Midbrain (tissue), 1 donor: ENCODE measurements at regions not wholly inside any gene's neighbourhood (a gene's known extent, or its start where the extent isn't known, plus 50 kb on each side); places are given as distances from the start of the nearest gene placed in this dataset.
"Not testable (repeated sequence)": the region's sequence is repeated elsewhere in the genome, so short reads cannot be mapped to it uniquely, and the experiment has no call there.

Experiments used
- DNase-seq: peaks from one replicate; lab custom pipeline; 2025; lab: John Stamatoyannopoulos, UW

- DNase-seq = peak; percentile 14
Measured at GRCh38 chr9:88280816-88281382, 107.3 kb upstream of the SPIN1 start.

DNA sequence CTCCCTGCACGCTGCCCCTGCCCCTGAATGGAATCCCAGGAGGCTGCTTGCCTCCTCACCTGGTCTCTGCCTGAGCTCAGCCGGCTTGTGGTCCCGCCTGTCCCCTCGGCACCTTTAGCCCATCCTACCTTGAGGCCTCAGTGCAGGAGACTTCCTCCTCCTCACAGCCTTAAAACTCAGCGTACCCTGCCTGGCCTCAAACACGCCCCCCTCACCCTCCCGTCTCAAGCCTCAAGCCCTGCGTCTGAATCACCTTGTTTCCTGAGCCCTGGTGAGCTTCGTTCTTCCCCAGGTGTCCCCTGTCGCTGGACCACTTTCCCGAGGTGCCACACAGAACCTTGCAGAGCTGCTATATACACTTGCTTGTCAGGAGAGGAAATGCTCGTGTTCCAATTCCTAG is 110.2 kb upstream of the SPIN1 start:
- DNase-seq = no peak

GRCh38 chr9:88274078-88274477 is 114.2 kb upstream of the SPIN1 start:
- DNase-seq = no peak

DNA sequence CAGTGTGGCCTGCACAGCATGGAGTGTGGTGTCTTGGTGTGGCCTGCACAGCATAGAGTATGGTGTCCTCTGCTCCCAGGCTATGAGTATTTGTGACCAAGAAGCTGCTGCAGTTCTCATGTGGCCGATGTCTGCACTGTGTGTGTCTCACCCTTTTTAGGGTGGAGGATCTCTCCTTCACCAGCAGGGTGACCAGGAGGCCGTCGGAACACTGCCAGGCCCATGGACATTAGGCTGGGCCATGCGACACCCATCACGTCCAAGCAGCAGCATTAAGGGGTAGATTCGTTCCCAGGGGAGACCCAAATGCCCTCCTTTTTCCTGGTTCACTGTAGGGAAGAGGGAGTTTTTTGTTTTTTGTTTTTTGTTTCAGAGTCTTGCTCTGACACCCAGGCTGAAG is 115.3 kb upstream of the SPIN1 start:
- no peak for DNase-seq

- no peak for DNase-seq
Measured at GRCh38 chr9:88270413-88270812, 117.8 kb upstream of the SPIN1 start.

DNA sequence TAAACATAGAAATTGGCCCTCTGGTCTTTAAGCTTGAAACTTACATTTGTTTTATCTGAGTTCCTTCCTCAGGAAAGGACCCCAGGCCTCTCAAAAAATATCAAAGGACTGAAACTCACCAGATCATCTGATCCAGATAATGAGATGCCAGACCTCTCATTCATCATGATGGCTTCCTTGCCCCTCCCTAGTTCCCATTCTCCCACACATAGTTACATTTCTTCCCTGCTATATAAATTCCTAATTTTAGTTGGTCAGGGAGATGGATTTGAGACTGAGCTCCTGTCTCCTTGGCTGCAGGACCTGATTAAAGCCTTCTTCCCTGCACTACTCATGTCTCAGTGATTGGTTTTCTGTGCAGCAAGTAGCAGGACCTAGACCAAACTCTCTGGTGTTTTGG is 119.4 kb upstream of the SPIN1 start:
- DNase-seq = no peak

GRCh38 chr9:88267283-88267682 is 121.0 kb upstream of the SPIN1 start:
- no peak for DNase-seq

GRCh38 chr9:88266416-88266815 is 121.8 kb upstream of the SPIN1 start:
- DNase-seq = no peak

GRCh38 chr9:88259001-88259400 is 120.7 kb upstream of the SPATA31C2 start:
- DNase-seq = no peak

- peak; percentile 12 for DNase-seq
Measured at GRCh38 chr9:88258601-88259000, 120.3 kb upstream of the SPATA31C2 start.

GRCh38 chr9:88258024-88258423 is 119.7 kb upstream of the SPATA31C2 start:
- peak; percentile 52 for DNase-seq

DNA sequence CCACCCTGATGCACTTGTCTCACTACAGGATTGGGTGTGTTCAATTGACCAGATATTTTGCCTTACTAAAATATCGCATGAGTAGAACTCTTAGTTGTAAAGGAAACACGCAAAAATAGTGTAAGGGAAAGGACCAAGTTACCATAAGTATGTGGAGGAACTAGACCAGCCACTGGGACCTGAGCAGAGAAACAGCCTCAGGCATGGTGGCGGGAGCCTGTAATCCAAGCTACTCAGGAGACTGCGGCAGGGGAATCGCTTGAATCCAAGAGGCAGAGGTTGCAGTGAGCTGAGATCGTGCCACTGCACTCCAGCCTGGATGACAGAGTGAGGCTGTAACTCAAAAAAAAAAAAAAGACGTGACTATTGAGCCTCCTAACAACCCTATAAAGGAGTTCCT is 117.9 kb upstream of the SPATA31C2 start:
- DNase-seq = no peak

DNA sequence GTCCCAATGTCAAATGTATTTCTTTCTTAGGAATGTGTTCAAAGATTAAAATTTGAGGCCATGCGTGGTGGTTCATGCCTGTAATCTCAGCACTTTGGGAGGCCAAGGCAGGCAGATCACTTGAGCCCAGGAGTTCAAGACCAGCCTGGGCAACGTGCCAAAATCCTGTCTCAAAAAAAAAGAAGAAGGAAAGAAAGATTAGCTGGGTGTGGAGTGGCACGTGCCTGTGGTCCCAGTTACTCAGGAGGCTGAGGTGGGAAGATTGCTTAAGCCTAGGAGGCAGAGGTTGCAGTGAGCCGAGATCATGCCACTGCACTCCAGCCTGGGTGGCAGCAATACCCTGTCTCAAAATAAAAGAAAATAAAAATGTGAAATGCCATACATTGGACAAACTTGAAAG is 117.5 kb upstream of the SPATA31C2 start:
- not testable (repeated sequence) for DNase-seq

- no peak for DNase-seq
Measured at GRCh38 chr9:88251903-88252302, 113.6 kb upstream of the SPATA31C2 start.

DNA sequence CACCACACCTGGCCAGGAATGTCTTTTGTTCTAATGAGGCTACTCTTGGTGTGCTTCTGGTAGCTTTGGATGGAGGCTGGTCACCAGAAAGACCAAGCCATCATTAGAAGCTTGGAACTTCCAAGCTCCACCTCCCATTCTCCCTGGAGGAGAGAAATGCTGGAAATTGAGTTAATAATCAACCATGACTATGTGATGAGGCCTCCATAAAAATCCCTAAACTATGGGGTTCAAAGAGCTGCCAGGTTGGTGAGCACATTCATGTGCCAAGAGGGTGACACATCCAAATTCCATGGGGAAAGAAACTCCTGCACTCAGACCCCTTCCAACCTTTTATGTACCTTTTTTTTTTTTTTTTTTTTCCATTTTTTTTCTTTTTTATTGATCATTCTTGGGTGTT is 105.5 kb upstream of the SPATA31C2 start:
- no peak for DNase-seq

DNA sequence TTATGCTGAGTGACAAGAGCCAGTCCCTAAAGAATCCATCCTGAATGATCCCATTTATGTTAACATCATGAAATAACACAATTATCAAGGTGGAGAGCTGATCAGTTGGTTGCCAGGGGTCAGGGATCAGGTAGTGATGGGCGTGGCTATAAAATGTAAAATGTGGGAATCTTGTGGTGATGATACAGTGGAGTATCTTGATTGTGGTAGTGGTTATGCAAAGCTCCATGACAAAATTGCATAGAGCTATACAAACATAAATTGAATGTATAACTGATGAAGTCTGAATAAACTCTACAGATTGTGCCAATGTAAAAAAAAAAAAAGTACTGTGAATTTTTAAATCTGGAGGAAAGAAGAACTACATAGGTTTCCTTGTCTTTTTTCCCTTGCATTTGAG is 104.6 kb upstream of the SPATA31C2 start:
- DNase-seq = no peak

- DNase-seq = no peak
Measured at GRCh38 chr9:88237991-88238571, 99.8 kb upstream of the SPATA31C2 start.

DNA sequence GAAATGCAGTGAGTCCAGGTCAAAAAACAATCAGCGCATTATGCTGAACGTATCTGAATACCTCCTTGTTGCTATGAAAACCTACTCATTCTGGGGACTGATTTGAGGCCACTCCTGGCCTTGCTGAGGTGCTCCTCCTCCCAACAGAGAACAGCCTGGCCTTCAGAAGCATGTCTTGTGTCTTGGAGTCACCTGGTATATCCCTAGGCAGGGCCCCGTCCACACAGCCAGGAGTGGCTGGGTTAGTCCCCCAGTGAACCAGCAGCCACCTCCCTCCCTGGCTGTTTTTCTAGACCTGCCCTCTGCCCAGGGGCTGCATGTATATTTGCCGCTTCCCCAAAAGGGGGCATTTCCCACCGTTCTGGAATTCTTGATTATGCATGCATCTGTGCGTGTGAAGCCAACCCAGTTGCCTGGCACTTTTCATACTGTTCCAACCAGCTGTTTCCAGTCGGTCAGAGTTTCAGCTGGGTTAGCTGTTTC is 99.2 kb upstream of the SPATA31C2 start:
- no peak for DNase-seq

DNA sequence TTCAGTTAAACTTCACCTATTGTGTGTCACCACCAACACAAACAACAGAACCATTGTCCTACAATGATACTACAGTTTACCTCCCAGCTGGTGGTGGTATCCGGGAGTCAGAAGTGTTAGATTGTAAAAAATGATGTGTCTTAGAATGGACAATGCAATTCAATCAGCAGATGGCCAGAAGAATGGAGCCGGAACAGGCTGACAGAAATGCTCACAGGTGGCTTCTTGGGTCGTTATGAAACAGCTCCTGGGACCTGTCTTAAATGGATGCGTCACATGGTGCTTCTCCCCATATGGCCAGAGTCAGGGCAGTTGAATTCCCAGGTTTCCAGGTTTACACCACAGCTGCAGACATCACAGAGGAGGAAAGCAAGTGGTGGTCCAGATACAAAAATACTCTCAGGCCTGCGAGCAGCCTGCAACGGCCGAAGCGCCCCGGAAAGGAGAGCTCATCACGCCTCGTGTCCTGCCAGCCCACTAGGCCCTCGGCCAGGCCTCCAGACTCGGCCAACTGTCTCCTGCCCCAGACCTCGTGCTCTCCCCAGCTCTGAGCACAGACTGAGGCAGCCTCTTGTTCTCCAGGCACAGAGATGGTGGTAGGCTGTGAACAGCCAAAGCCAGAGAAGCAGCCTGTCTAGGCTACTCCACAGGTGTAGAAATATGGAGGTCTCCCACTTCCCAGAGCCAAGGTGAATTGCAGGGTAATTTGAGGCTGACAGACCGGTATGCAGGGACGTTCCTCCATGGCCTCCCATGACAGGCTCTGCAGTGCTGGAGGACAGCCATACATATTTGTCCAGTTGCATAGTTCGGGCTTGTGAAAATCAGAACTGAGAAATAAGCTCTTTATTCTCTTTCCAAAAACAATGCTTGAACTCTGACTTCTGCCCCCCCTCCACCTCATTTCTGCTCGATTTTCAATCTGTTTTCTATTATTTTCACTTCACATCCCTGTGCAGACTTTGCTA is 98.5 kb upstream of the SPATA31C2 start:
- DNase-seq = peak; percentile 56

DNA sequence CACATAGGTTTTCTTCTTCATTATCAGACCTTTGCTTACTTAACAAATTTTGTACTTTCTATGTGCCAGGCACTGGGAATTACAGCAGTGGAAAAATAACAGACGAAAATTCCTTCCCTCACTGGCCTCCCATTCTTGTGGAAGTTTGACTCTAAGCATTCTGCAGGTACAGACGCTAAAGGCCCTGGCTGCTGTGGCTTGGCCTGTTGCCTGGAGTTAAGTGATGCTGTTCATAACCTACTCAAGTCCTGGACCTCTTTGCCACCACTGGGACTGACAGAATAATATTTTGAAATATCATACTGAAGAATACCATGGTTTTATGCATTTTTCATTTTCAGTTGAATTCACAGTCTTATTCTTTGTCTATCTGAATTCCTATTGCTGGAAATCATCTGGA is 97.3 kb upstream of the SPATA31C2 start:
- no peak for DNase-seq

DNA sequence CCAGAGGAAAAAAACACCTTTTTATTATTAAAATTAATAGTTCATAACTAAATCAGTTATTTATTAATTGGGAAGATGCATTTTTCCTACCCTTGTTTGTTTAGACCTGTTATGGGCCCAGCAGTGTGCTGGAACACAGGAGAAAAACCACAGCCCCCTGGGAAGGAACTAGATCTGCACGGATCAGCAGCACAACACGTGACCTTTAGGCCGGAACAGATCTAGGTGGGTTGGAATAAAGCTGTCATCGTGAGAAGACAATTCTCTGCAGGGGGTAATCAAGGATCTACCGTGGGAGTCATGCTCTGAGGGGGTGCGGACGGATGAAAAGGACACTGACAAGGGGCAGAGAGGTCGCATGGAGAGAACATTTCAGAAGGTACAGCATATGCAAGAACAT is 95.8 kb upstream of the SPATA31C2 start:
- DNase-seq = no peak

GRCh38 chr9:88233091-88233490 is 94.8 kb upstream of the SPATA31C2 start:
- DNase-seq = no peak

DNA sequence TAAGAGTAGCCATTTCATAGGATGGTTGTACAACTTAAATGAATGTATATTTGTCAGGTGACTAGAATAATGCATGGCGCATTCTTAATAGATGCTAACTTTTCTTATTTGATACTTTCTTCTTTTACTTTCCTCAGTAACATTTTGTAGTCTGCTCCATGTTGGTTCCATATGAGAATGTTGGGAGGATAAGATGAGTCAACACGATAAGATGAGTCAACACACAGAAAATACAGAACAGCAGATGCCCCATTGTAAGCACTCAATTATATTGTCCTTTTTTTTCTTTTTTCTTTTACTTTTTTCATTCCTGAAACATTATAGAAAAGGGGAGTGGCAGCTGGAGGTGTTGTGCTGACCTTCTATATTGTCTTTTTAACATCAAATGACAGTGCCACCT is 92.3 kb upstream of the SPATA31C2 start:
- DNase-seq = no peak
